H9 (cell line): ENCODE measurements at regions not wholly inside any gene's neighbourhood (a gene's known extent, or its start where the extent isn't known, plus 50 kb on each side); places are given as distances from the start of the nearest gene placed in this dataset.

Source experiments
- DNase-seq: peaks from one replicate; pipeline ENCODE4 v3.0.0-alpha.2; 2017
- H2AFZ ChIP-seq: one replicate; pipeline ENCODE4 v1.6.1; 2013; ENCODE audit warnings: mild to moderate bottlenecking, low read length, control low read depth, moderate library complexity
- H2AK5ac ChIP-seq: 2 replicates; pipeline ENCODE4 v1.6.1; 2013; ENCODE audit warnings: low read length, control low read depth, mixed read lengths; ENCODE audit not compliant: insufficient read length
- H2BK120ac ChIP-seq: one replicate; pipeline ENCODE4 v1.6.1; 2013; ENCODE audit warnings: low read depth, mild to moderate bottlenecking, low read length, control low read depth, inconsistent platforms; ENCODE audit not compliant: poor library complexity, severe bottlenecking
- H2BK12ac ChIP-seq: 2 replicates; pipeline ENCODE4 v1.6.1; 2013; ENCODE audit warnings: low read length, control low read depth, mixed read lengths, low read depth; ENCODE audit not compliant: insufficient read length
- H2BK15ac ChIP-seq: 2 replicates; pipeline ENCODE4 v1.6.1; 2013; ENCODE audit warnings: low read depth, low read length, control low read depth
- H2BK20ac ChIP-seq: one replicate; pipeline ENCODE4 v1.6.1; 2013; ENCODE audit warnings: low read depth, mild to moderate bottlenecking, low read length, control low read depth, inconsistent platforms; ENCODE audit not compliant: poor library complexity, severe bottlenecking
- H2BK5ac ChIP-seq: 2 replicates; pipeline ENCODE4 v1.6.1; 2013; ENCODE audit warnings: low read length, control low read depth, mixed read lengths; ENCODE audit not compliant: insufficient read length
- H3K14ac ChIP-seq: 2 replicates; pipeline ENCODE4 v1.6.1; 2013; ENCODE audit warnings: low read length, control low read depth; ENCODE audit not compliant: insufficient read depth
- H3K18ac ChIP-seq: 2 replicates; pipeline ENCODE4 v1.6.1; 2013; ENCODE audit warnings: low read depth, mild to moderate bottlenecking, mixed read lengths, low read length, control low read depth; ENCODE audit not compliant: insufficient read length
- H3K23ac ChIP-seq: 2 replicates; pipeline ENCODE4 v1.6.1; 2013; ENCODE audit warnings: low read length, control low read depth, mixed read lengths, low read depth; ENCODE audit not compliant: insufficient read length
- H3K23me2 ChIP-seq: 2 replicates; pipeline ENCODE4 v1.6.1; 2013; ENCODE audit warnings: low read depth, mild to moderate bottlenecking, mixed read lengths, low read length, control low read depth; ENCODE audit not compliant: insufficient read length, poor library complexity, severe bottlenecking
- H3K27ac ChIP-seq: 2 replicates; pipeline ENCODE4 v1.5.1; 2013; ENCODE audit warnings: low read length, control low read depth, mixed read lengths, low read depth; ENCODE audit not compliant: insufficient read length
- H3K27me3 ChIP-seq: 2 replicates; pipeline ENCODE4 v1.6.1; 2013; ENCODE audit warnings: low read length, control low read depth, inconsistent platforms; ENCODE audit not compliant: insufficient read depth
- H3K4ac ChIP-seq: 2 replicates; pipeline ENCODE4 v1.6.1; 2013; ENCODE audit warnings: low read depth, mild to moderate bottlenecking, control low read depth, inconsistent platforms, low read length, moderate library complexity
- H3K4me1 ChIP-seq: 2 replicates; pipeline ENCODE4 v1.6.1; 2013; ENCODE audit warnings: low read length, control low read depth, inconsistent platforms; ENCODE audit not compliant: insufficient read depth
- H3K4me2 ChIP-seq: 2 replicates; pipeline ENCODE4 v1.6.1; 2013; ENCODE audit warnings: low read length, control low read depth, mixed read lengths; ENCODE audit not compliant: insufficient read length, insufficient read depth
- H3K56ac ChIP-seq: 2 replicates; pipeline ENCODE4 v1.6.1; 2013; ENCODE audit warnings: low read depth, mild to moderate bottlenecking, mixed read lengths, low read length, control low read depth; ENCODE audit not compliant: insufficient read length
- H3K79me1 ChIP-seq: 2 replicates; pipeline ENCODE4 v1.6.1; 2013; ENCODE audit warnings: low read depth, mild to moderate bottlenecking, moderate library complexity, low read length, control low read depth, inconsistent platforms; ENCODE audit not compliant: insufficient read depth, poor library complexity, severe bottlenecking
- H3K79me2 ChIP-seq: 2 replicates; pipeline ENCODE4 v1.6.1; 2013; ENCODE audit warnings: low read length, control low read depth, inconsistent platforms; ENCODE audit not compliant: insufficient read depth
- H3K9ac ChIP-seq: 2 replicates; pipeline ENCODE4 v1.6.1; 2013; ENCODE audit warnings: low read length, control low read depth, mixed read lengths; ENCODE audit not compliant: insufficient read length; ENCODE audit errors: extremely low read depth
- H3K9me3 ChIP-seq: one replicate; pipeline ENCODE4 v1.6.1; 2013; ENCODE audit warnings: low read depth, low read length, inconsistent platforms; ENCODE audit not compliant: control insufficient read depth
- H3T11ph ChIP-seq: one replicate; pipeline ENCODE4 v1.6.1; 2013; ENCODE audit warnings: mild to moderate bottlenecking, low read length, control low read depth, inconsistent platforms
- H4K20me1 ChIP-seq: one replicate; pipeline ENCODE4 v1.6.1; 2013; ENCODE audit not compliant: control insufficient read depth, insufficient read length, insufficient read depth
- H4K5ac ChIP-seq: 2 replicates; pipeline ENCODE4 v1.6.1; 2013; ENCODE audit warnings: low read depth, mild to moderate bottlenecking, mixed read lengths, low read length, control low read depth; ENCODE audit not compliant: insufficient read length
- H4K8ac ChIP-seq: replicated peaks from 2 replicates; pipeline ENCODE4 v1.6.1; 2013; ENCODE audit warnings: low read length, control low read depth, mixed read lengths, low read depth; ENCODE audit not compliant: insufficient read length
- H4K91ac ChIP-seq: 2 replicates; pipeline ENCODE4 v1.6.1; 2013; ENCODE audit warnings: low read depth, mild to moderate bottlenecking, moderate library complexity, mixed read lengths, low read length, control low read depth; ENCODE audit not compliant: insufficient read length
- H3K27ac Mint-ChIP-seq, 3 experiments: 2 replicates in 2 of 3; 3 replicates in 1 of 3; pipeline ENCODE4 v1.8.0; 2020 to 2021; ENCODE audit warnings: mixed read lengths in 3 of 3, mild to moderate bottlenecking in 1 of 3, moderate library complexity in 1 of 3
- H3K27me3 Mint-ChIP-seq: 2 replicates; pipeline ENCODE4 v1.8.0; 2021; ENCODE audit warnings: low read depth, mild to moderate bottlenecking, moderate library complexity, mixed read lengths
- H3K36me3 Mint-ChIP-seq, 3 experiments: 2 replicates in 2 of 3; 3 replicates in 1 of 3; pipeline ENCODE4 v1.8.0; 2020 to 2021; ENCODE audit warnings: low read depth in 3 of 3, mixed read lengths in 3 of 3; ENCODE audit not compliant: insufficient read depth in 1 of 3
- H3K4me1 Mint-ChIP-seq, 2 experiments: 2 replicates each; pipeline ENCODE4 v1.8.0; 2020; ENCODE audit warnings: mixed read lengths in 2 of 2
- H3K4me3 Mint-ChIP-seq, 2 experiments: 2 replicates in 1 of 2; 3 replicates in 1 of 2; pipeline ENCODE4 v1.8.0; 2020 to 2021; ENCODE audit warnings: mild to moderate bottlenecking in 2 of 2, mixed read lengths in 2 of 2, moderate library complexity in 1 of 2
- H3K9me3 Mint-ChIP-seq, 2 experiments: 2 replicates in 1 of 2; 3 replicates in 1 of 2; pipeline ENCODE4 v1.8.0; 2020; ENCODE audit warnings: mild to moderate bottlenecking in 2 of 2, mixed read lengths in 2 of 2, moderate library complexity in 1 of 2
- CTCF ChIP-seq: fragments of 200-600 bp; sonication (generic); conservative IDR thresholded peaks from 3 replicates; pipeline ENCODE4 v1.8.0; 2021; ENCODE audit warnings: antibody characterized with exemption, mild to moderate bottlenecking
- WGBS: extraction: QIAGEN DNeasy Blood & Tissue Kit; methylation state at CpG from one replicate; pipeline ENCODE4 v1.1.7; 2013; ENCODE audit warnings: missing lambda C conversion rate, low lambda C conversion rate, mixed read lengths; ENCODE audit not compliant: insufficient read length; ENCODE audit errors: extremely low coverage; 5-methylcytosine and 5-hydroxymethylcytosine counted together

- Histone ChIP-seq H3K27ac (no peak overlapping the region), H4K91ac (no peak overlapping the region), H4K5ac (no peak overlapping the region), H3K4me2 (no peak overlapping the region), H3K4ac (no peak overlapping the region), H3K9me3 (no peaks in the 10 kb centered on the region), H3K14ac (no peak overlapping the region), H2BK20ac (no peak overlapping the region), H3K4me1 (no peaks in the 10 kb centered on the region; the same call in 1 of the 2 replicates), H3K18ac (no peak overlapping the region), H3K23me2 (no peaks in the 10 kb centered on the region), H3K27me3 (no peaks in the 10 kb centered on the region), H3K9ac (no peak overlapping the region), H2AFZ (no peak overlapping the region), H3K79me1 (no peaks in the 10 kb centered on the region), H2BK15ac (no peak overlapping the region), H2AK5ac (no peak overlapping the region), H3K79me2 (no peaks in the 10 kb centered on the region), H3K56ac (no peak overlapping the region), H2BK5ac (no peak overlapping the region), H2BK12ac (no peak overlapping the region), H4K20me1 (no peaks in the 10 kb centered on the region), H3T11ph (no peak overlapping the region), H4K8ac (no peak overlapping the region), H2BK120ac (no peak overlapping the region), H3K23ac (no peak overlapping the region)
- whole genome bisulfite sequencing, result no CpG with 5 or more reads among the region's 2 CpGs
- H3K27ac Mint-ChIP-seq, result peak overlapping the region in 1 of 3 experiments; percentile 49; a peak in 1 of 7 replicates
- TF ChIP-seq CTCF, result no peak
- no peak for DNase-seq
- H3K4me1 Mint-ChIP-seq, result peaks cover 28 to 41% of the 10 kb centered on the region in 2 experiments
- no peak overlapping the region for H3K4me3 Mint-ChIP-seq
- no peaks in the 10 kb centered on the region; a peak in 1 of 5 replicates for H3K9me3 Mint-ChIP-seq
- H3K27me3 Mint-ChIP-seq, result no peaks in the 10 kb centered on the region
- peaks cover 0 to 9% (median 3%) of the 10 kb centered on the region in 3 experiments; a peak in 4 of 7 replicates for H3K36me3 Mint-ChIP-seq
Measured at GRCh38 chr5:120765189-120765588, 301.1 kb downstream of the PRR16 start.
